ENCODE measurements at regions not wholly inside any gene's neighbourhood (a gene's known extent, or its start where the extent isn't known, plus 50 kb on each side); places are given as distances from the start of the nearest gene placed in this dataset.

GRCh38 chr7:9782275-9782674 is 1191.4 kb upstream of the PHF14 start:
- Histone ChIP-seq H3K9me3 (peaks cover 0 to 3% of the 10 kb centered on the region in 2 donors), H3K27ac (no peak overlapping the region), H3K4me1 (no peaks in the 10 kb centered on the region), H3K27me3 (no peaks in the 10 kb centered on the region), H3K4me3 (no peak overlapping the region), H3K36me3 (no peaks in the 10 kb centered on the region)
- TF ChIP-seq CTCF (IDR thresholded peaks at IDR 0.05) (no peak), POLR2AphosphoS5 (IDR thresholded peaks at IDR 0.05) (no peak), POLR2A (IDR thresholded peaks at IDR 0.05) (no peak)
- DNase-seq (ENCODE audit: low spot score in 2 of 2) = no peak
- intact Hi-C loops (cut with DNase I; ENCODE audit: low total_unique reads) = no loop called here

GRCh38 chr7:9785211-9785610 is 1188.5 kb upstream of the PHF14 start:
- Histone ChIP-seq H3K9me3 (no peaks in the 10 kb centered on the region), H3K36me3 (no peaks in the 10 kb centered on the region), H3K27me3 (no peaks in the 10 kb centered on the region), H3K27ac (no peak overlapping the region), H3K4me1 (no peaks in the 10 kb centered on the region), H3K4me3 (no peak overlapping the region)
- TF ChIP-seq POLR2A (IDR thresholded peaks at IDR 0.05) = no peak
- TF ChIP-seq CTCF (IDR thresholded peaks at IDR 0.05) = no peak
- no peak for TF ChIP-seq POLR2AphosphoS5 (IDR thresholded peaks at IDR 0.05)
- intact Hi-C loops (cut with DNase I; ENCODE audit: low total_unique reads) = no loop called here
- no peak for DNase-seq (ENCODE audit: low spot score in 2 of 2)

GRCh38 chr7:9796241-9796640 is 1177.4 kb upstream of the PHF14 start:
- TF ChIP-seq CTCF (IDR thresholded peaks at IDR 0.05) = no peak
- no peak for TF ChIP-seq POLR2A (IDR thresholded peaks at IDR 0.05)
- no peak for TF ChIP-seq POLR2AphosphoS5 (IDR thresholded peaks at IDR 0.05)
- Histone ChIP-seq H3K36me3 (no peaks in the 10 kb centered on the region), H3K4me1 (no peaks in the 10 kb centered on the region), H3K27ac (no peak overlapping the region), H3K9me3 (peaks cover 0 to 4% of the 10 kb centered on the region in 2 donors), H3K27me3 (no peaks in the 10 kb centered on the region), H3K4me3 (no peak overlapping the region)
- intact Hi-C loops (cut with DNase I; ENCODE audit: low total_unique reads) = no loop called here
- no peak for DNase-seq (ENCODE audit: low spot score in 2 of 2)

- Histone ChIP-seq H3K4me3 (no peak overlapping the region), H3K9me3 (peaks cover 5% of the 10 kb centered on the region in 2 donors), H3K27me3 (no peaks in the 10 kb centered on the region), H3K4me1 (no peaks in the 10 kb centered on the region), H3K36me3 (no peaks in the 10 kb centered on the region), H3K27ac (no peak overlapping the region)
- TF ChIP-seq CTCF (IDR thresholded peaks at IDR 0.05) (no peak), POLR2A (IDR thresholded peaks at IDR 0.05) (no peak), POLR2AphosphoS5 (IDR thresholded peaks at IDR 0.05) (no peak)
- intact Hi-C loops (cut with DNase I; ENCODE audit: low total_unique reads) = no loop called here
- DNase-seq (ENCODE audit: low spot score in 2 of 2) = no peak
Measured at GRCh38 chr7:9822458-9823290, 1151.0 kb upstream of the PHF14 start.

GRCh38 chr7:9835199-9835598 is 1138.5 kb upstream of the PHF14 start:
- Histone ChIP-seq H3K9me3 (no peaks in the 10 kb centered on the region), H3K4me1 (no peaks in the 10 kb centered on the region), H3K27me3 (no peaks in the 10 kb centered on the region), H3K4me3 (no peak overlapping the region), H3K27ac (no peak overlapping the region), H3K36me3 (no peaks in the 10 kb centered on the region)
- TF ChIP-seq CTCF (IDR thresholded peaks at IDR 0.05) (no peak), POLR2A (IDR thresholded peaks at IDR 0.05) (no peak)
- intact Hi-C loops (cut with DNase I; ENCODE audit: low total_unique reads) = no loop called here
- no peak for DNase-seq (ENCODE audit: low spot score in 2 of 2)
